WTC11 (cell line): ENCODE measurements at regions not wholly inside any gene's neighbourhood (a gene's known extent, or its start where the extent isn't known, plus 50 kb on each side); places are given as distances from the start of the nearest gene placed in this dataset.

Experiments used
- CREM ChIP-seq: sonication (generic); formaldehyde crosslinking; IDR thresholded peaks from 2 replicates; pipeline ENCODE4 v1.8.1; 2022; ENCODE audit warnings: mild to moderate bottlenecking, missing genetic modification reagents, moderate library complexity
- CTCF ChIP-seq: fragments of 200-600 bp; IDR thresholded peaks from 2 replicates; pipeline ENCODE4 v1.8.0; 2022; ENCODE audit warnings: antibody characterized with exemption
- FOXJ3 ChIP-seq: sonication (generic); formaldehyde crosslinking; IDR thresholded peaks from 2 replicates; pipeline ENCODE4 v1.9.0; 2021; ENCODE audit warnings: missing genetic modification reagents, mild to moderate bottlenecking, borderline replicate concordance
- FOXP4 ChIP-seq: sonication (generic); formaldehyde crosslinking; IDR thresholded peaks from 2 replicates; pipeline ENCODE4 v1.8.0; 2022; ENCODE audit warnings: mild to moderate bottlenecking, missing genetic modification reagents
- HMGXB4 ChIP-seq: sonication (generic); formaldehyde crosslinking; IDR thresholded peaks from 2 replicates; pipeline ENCODE4 v1.8.1; 2023; ENCODE audit warnings: mild to moderate bottlenecking, moderate library complexity, missing genetic modification reagents
- JUN ChIP-seq: sonication (generic); formaldehyde crosslinking; IDR thresholded peaks from 2 replicates; pipeline ENCODE4 v1.8.0; 2023; ENCODE audit warnings: mild to moderate bottlenecking, missing genetic modification reagents
- MLX ChIP-seq: sonication (generic); formaldehyde crosslinking; IDR thresholded peaks from 2 replicates; pipeline ENCODE4 v1.8.1; 2023; ENCODE audit warnings: mild to moderate bottlenecking, missing genetic modification reagents, moderate library complexity
- SP1 ChIP-seq: sonication (generic); formaldehyde crosslinking; conservative IDR thresholded peaks from 2 replicates; pipeline ENCODE4 v1.8.1; 2022; ENCODE audit warnings: missing genetic modification reagents
- ZBTB21 ChIP-seq: sonication (generic); formaldehyde crosslinking; IDR thresholded peaks from 2 replicates; pipeline ENCODE4 v1.8.1; 2023; ENCODE audit warnings: mild to moderate bottlenecking, missing genetic modification reagents, borderline replicate concordance
- ZNF512 ChIP-seq: sonication (generic); formaldehyde crosslinking; IDR thresholded peaks from 2 replicates; pipeline ENCODE4 v1.8.1; 2022; ENCODE audit warnings: missing genetic modification reagents, borderline replicate concordance
- TF ChIP-seq, protein P1 (sequence below): sonication (generic); formaldehyde crosslinking; IDR thresholded peaks from 2 replicates; pipeline ENCODE4 v1.8.1; 2022; ENCODE audit warnings: low read depth, missing genetic modification reagents, borderline replicate concordance
- TF ChIP-seq, protein P2 (sequence below): sonication (generic); formaldehyde crosslinking; IDR thresholded peaks from 2 replicates; pipeline ENCODE4 v1.8.1; 2023; ENCODE audit warnings: mild to moderate bottlenecking, missing genetic modification reagents, borderline replicate concordance
- TF ChIP-seq, protein P3 (sequence below): sonication (generic); formaldehyde crosslinking; conservative IDR thresholded peaks from 2 replicates; pipeline ENCODE4 v1.8.1; 2022; ENCODE audit warnings: mild to moderate bottlenecking, missing genetic modification reagents

- TF ChIP-seq CTCF (no peak), CREM (CRISPR knock-in tag) (no peak), FOXP4 (no peak), FOXJ3 (CRISPR knock-in tag) (no peak), MLX (CRISPR knock-in tag) (no peak), HMGXB4 (CRISPR knock-in tag) (no peak), JUN (CRISPR knock-in tag) (no peak), ZBTB21 (CRISPR knock-in tag) (no peak), ZNF512 (no peak), SP1 (CRISPR knock-in tag) (no peak)
- TF ChIP-seq, protein P1, sequence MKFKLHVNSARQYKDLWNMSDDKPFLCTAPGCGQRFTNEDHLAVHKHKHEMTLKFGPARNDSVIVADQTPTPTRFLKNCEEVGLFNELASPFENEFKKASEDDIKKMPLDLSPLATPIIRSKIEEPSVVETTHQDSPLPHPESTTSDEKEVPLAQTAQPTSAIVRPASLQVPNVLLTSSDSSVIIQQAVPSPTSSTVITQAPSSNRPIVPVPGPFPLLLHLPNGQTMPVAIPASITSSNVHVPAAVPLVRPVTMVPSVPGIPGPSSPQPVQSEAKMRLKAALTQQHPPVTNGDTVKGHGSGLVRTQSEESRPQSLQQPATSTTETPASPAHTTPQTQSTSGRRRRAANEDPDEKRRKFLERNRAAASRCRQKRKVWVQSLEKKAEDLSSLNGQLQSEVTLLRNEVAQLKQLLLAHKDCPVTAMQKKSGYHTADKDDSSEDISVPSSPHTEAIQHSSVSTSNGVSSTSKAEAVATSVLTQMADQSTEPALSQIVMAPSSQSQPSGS (CRISPR knock-in tag) = no peak
- TF ChIP-seq, protein P2, sequence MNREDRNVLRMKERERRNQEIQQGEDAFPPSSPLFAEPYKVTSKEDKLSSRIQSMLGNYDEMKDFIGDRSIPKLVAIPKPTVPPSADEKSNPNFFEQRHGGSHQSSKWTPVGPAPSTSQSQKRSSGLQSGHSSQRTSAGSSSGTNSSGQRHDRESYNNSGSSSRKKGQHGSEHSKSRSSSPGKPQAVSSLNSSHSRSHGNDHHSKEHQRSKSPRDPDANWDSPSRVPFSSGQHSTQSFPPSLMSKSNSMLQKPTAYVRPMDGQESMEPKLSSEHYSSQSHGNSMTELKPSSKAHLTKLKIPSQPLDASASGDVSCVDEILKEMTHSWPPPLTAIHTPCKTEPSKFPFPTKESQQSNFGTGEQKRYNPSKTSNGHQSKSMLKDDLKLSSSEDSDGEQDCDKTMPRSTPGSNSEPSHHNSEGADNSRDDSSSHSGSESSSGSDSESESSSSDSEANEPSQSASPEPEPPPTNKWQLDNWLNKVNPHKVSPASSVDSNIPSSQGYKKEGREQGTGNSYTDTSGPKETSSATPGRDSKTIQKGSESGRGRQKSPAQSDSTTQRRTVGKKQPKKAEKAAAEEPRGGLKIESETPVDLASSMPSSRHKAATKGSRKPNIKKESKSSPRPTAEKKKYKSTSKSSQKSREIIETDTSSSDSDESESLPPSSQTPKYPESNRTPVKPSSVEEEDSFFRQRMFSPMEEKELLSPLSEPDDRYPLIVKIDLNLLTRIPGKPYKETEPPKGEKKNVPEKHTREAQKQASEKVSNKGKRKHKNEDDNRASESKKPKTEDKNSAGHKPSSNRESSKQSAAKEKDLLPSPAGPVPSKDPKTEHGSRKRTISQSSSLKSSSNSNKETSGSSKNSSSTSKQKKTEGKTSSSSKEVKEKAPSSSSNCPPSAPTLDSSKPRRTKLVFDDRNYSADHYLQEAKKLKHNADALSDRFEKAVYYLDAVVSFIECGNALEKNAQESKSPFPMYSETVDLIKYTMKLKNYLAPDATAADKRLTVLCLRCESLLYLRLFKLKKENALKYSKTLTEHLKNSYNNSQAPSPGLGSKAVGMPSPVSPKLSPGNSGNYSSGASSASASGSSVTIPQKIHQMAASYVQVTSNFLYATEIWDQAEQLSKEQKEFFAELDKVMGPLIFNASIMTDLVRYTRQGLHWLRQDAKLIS (CRISPR knock-in tag) = no peak
- TF ChIP-seq, protein P3, sequence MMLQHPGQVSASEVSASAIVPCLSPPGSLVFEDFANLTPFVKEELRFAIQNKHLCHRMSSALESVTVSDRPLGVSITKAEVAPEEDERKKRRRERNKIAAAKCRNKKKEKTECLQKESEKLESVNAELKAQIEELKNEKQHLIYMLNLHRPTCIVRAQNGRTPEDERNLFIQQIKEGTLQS (CRISPR knock-in tag) = no peak
These were observed 534.5 kb downstream of the GLUD2 start for GRCh38 chrX:121581885-121582284.
